CD1c-positive myeloid dendritic cell (primary cell): ENCODE measurements at regions not wholly inside any gene's neighbourhood (a gene's known extent, or its start where the extent isn't known, plus 50 kb on each side); places are given as distances from the start of the nearest gene placed in this dataset.
"Not testable (repeated sequence)": the region's sequence is repeated elsewhere in the genome, so short reads cannot be mapped to it uniquely, and the experiment has no call there.

Experiments used
- DNase-seq: peaks from one replicate; pipeline ENCODE4 v3.0.0-alpha.2; 2016; ENCODE audit errors: extremely low spot score

DNA sequence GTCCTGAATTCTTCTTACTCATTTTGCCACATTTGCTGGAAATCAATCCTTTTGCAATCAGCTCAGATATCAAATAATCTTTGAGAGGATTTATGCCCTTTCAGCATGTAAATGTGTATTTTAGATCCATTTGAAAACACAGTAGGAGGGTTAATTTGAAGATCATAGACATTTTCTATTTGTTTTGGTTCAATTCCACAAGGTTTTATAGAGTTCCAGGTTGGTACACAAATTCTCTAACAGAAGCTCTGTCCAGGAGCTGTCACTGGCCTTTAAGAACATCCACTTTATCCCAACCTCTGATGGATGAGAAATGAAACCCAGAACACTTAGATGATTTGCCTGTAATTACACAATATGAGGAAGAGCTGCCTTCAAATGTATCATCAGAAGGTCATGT is 157.3 kb upstream of the CHAC2 start:
- no peak for DNase-seq

GRCh38 chr2:53609551-53609950 is 158.1 kb upstream of the CHAC2 start:
- no peak for DNase-seq

- DNase-seq = no peak
Measured at GRCh38 chr2:53608293-53608692, 159.3 kb upstream of the CHAC2 start.

DNA sequence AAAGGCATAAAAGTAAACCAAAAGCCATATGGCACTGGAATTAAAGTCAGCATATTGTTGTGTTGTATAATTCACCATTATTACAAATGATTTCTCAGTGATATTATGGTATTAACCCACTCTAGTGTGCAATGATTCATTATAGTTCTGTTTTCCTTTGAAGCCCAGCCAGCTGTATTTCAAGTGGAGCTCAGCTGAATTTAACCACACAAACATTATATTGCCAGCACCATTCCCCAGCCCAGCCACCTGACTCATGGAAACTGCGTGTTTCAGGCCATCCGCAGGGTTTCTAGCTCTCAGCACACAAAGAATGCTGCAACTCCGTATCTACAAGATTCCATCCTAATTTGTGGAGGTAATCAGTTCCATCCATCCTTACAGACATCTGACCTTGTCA is 166.8 kb upstream of the CHAC2 start:
- no peak for DNase-seq

DNA sequence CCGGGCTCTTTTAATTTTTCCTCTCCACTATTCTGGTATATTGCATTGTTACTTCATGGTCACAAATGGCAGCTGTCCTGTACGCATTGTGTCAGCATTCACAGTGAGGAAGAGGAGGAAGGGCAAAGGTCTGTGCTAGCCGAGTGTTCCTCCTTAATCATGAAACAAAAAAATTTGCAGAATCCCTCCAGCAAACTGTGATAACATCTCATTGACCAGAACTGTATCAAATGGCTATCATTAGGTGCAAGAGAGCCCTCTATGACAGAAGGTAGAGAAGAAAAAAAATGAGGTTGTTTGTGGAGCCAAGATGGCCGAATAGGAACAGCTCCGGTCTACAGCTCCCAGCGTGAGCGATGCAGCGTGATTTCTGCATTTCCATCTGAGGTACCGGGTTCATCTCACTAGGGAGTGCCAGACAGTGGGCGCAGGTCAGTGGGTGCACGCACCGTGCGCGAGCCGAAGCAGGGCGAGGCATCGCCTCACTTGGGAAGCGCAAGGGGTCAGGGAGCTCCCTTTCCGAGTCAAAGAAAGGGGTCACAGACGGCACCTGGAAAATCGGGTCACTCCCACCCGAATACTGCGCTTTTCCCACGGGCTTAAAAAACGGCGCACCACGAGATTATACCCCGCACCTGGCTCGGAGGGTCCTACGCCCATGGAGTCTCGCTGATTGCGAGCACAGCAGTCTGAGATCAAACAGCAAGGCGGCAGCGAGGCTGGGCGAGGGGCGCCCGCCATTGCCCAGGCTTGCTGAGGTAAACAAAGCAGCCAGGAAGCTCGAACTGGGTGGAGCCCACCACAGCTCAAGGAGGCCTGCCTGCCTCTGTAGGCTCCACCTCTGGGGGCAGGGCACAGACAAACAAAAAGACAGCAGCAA is 180.6 kb upstream of the CHAC2 start:
- DNase-seq = not testable (repeated sequence)

DNA sequence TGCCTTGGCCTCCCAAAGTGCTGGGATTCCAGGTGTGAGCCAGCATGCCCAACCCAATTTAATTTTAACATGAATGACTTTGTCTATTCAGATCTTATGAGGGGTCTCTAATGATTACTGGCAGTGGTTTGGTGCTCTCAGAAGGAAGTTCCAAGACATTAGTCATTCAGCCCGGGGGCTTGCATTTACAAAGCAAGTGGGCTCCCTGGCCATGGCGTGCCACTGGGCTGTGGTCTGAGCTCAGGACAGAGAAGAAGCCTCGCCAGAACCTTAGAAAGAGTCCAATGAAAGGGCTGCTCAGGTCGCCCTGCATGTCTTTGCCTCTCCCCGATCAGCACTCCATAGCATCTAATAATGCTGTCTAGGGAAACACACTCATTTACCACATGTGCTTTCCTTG is 182.6 kb upstream of the CHAC2 start:
- DNase-seq = no peak

GRCh38 chr2:53583583-53583982 is 184.0 kb upstream of the CHAC2 start:
- DNase-seq = no peak

DNA sequence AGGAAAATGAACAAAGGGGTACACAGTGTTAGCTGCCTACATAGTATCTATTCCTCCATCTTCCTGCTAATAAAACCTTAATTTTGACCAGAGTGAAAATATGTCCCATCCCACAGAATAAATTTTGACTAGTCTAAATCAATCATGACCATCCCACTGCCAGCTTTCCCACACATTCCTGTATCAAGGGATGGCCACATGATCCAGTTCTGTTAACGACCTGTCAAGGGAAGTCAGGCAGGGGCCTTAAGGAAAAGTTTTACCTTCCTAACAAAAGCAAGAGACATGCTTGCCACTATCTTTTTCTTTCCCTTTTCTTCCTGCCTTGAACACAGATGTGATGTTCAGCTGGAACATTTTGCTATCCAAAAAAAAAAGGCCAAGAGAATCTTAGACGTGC is 185.0 kb upstream of the CHAC2 start:
- DNase-seq = no peak

DNA sequence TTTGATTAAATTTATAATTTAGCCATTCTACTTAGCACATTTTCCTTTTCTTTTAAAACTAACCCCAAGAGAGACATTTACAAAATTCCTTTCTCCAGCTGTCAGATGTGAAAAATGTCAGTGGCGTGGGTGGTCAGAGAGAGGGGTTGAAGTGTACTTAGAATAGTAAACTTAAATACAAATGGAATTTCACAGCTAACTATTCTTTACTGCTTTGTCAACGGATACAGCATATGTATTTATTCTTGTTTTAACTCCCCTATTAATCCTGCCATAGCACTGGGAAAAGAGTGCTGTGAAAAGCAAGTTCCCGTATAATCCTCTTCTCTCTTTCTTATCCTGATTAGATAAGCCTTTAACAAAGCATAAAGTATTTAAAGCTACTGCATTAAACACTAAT is 191.4 kb upstream of the CHAC2 start:
- no peak for DNase-seq

DNA sequence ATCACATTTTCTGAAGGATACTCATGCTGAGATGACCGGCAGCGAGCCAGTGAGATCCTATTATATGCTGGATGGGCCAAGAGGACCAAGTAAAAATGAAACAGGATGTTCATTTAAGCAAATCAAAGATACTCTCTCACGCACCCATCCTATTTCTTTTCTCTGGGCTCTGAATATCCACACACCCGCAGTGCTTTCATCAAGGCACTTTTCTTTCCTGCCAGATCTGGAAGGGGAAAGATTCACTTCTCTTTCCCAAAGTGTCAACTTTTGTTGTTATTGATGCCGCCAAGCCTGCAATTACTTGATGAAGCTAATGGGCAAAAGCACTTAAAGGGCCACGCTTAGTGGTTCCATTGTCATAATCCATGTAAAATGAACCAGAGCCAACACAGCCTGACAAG is 191.9 kb upstream of the CHAC2 start:
- DNase-seq = no peak

DNA sequence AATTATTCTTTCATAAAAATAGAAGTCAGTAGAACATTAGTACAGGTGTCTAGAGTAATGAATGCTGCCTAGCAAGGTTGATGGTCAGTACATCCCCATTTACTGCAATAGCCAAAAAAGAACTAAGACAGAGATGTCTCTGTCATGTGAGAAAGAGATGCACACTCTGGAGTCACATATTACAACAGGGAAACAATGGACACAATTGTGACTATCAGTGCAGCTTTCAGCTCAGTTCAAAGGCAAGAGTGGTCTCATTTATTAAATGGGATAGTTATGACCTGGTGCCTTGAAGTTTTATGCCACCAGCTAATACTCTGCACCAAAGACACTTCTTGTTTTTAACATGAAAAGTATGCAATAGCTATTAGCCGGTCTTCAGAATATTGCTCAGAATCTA is 194.9 kb upstream of the CHAC2 start:
- DNase-seq = no peak

GRCh38 chr2:53569957-53570727 is 197.5 kb upstream of the CHAC2 start:
- DNase-seq = no peak

DNA sequence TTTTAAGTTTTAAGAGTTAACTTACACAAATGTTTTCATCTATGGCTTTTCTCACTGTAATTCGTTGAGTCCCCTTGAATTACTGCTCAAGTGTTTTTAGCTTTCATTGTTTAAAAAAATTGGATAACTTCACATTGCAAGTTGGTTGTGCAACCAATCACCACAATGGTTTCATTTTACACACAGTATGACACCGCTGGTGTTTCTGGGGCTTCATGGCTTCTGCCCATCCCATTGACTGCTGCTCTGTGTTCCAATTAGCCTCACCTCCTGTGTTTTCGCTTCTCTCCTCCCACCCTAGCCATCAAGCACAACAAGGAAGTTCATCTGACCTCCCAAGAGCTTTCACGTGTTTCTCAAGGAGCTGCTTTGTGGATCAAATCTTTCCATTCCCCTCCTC is 199.1 kb upstream of the CHAC2 start:
- no peak for DNase-seq

DNA sequence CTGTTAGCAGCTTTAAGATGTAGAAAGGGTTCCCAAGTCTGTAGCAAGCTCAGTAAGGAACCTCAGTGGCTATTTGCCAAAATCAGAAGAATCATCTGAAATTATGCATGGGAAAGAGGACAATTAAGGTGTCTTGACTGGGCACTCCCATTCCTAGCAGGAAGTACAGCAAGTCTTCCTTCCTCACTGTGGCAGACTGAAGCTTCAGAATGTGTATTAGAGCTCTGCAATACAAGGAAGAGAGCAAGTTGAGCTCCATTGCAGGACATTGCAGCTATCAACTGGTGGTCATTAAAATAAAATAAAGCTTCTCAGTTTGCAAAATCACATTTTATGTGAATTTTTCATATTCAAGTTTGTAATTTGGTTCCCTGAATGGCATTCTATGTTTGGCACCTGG is 200.5 kb upstream of the CHAC2 start:
- DNase-seq = no peak

- DNase-seq = no peak
Measured at GRCh38 chr2:53562407-53562806, 205.2 kb upstream of the CHAC2 start.

GRCh38 chr2:53561155-53561554 is 206.4 kb upstream of the CHAC2 start:
- no peak for DNase-seq

- no peak for DNase-seq
Measured at GRCh38 chr2:53559302-53559966, 208.2 kb upstream of the CHAC2 start.

DNA sequence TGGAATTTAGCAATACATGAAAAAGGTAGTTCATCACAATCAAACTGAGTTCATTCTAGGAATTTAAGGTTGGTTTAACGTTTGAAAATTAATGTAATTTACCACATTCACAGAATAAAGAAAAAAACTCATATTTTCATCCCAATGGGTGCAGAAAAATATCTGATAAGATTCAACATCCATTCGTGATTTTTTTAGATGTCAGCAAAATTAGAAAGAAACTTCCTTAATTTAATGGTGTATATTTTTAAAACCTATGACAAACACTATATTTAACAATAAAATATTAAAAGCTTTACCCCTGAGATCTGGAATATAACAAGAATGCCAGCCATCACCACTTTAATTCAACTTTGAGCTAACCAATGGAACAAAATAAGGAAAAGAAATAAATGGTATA is 208.7 kb upstream of the CHAC2 start:
- no peak for DNase-seq

DNA sequence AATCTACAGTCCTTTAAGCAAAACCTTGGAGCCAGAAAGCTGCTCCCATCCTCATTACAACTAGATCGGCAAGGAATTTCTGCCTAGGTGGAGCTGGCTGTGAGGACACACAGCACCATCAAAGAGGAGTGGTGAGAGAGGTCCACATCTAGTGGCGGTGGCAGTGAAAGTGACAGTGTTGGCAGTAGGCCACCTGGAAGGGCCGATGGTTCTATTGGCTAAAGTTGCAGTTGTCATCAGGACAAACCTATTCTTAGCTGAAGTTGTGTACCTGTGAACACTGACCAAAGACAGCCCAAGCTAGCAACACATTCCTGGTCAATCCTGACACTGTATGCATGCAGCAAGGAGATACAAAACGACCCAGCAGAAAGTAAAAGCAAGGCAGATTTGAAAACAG is 218.1 kb upstream of the CHAC2 start:
- DNase-seq = no peak

DNA sequence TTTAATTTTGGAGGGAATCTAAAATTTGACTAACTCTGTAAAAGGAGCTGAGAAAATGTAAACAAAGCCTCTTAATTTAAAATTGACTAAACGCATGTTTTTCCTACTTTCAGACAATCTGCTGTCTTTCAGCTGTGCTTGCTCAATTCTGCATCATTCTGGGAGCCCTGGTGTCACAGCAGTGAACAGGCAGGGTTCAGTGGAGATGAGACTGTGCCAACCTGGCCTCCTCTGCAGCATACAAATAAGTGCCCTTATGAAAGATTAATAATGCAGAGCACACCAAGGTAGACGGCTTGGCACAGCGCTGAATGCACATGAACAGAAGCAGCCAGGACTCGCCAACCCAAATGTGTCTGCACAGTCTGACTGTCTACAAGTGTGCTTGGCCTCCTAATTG is 222.0 kb upstream of the CHAC2 start:
- no peak for DNase-seq

GRCh38 chr2:53544871-53545558 is 222.6 kb upstream of the CHAC2 start:
- DNase-seq = no peak

GRCh38 chr2:53543083-53543482 is 224.5 kb upstream of the CHAC2 start:
- no peak for DNase-seq
